HepG2 (cell line): ENCODE measurements at regions not wholly inside any gene's neighbourhood (a gene's known extent, or its start where the extent isn't known, plus 50 kb on each side); places are given as distances from the start of the nearest gene placed in this dataset.

ENCODE experiments used
- ATAC-seq: fragments of 200-7000 bp; cut with Tn5 transposase; 3 replicates; pipeline ENCODE4 v1.9.1; 2020; ENCODE audit warnings: mild to moderate bottlenecking, moderate library complexity
- BruUV-seq: library from RNA; stranded (reverse); fragments of 400-500 nt; replicated peaks from 2 replicates; lab custom pipeline; 2021; lab: Mats Ljungman, UMichigan
- CTCF ChIA-PET: fragments of 300-600 bp; formaldehyde crosslinking; extraction: SDS; loops from one replicate; lab custom pipeline; 2021; ENCODE audit warnings: low total read pairs, inconsistent platforms, low intra/inter-chr PET ratio; lab: Yijun Ruan, JAX
- POLR2A ChIA-PET: fragments of 350-600 bp; sonication (Branson Sonifier 250); formaldehyde crosslinking; loops from one replicate; lab custom pipeline; 2020; ENCODE audit warnings: antibody characterized with exemption, inconsistent platforms; lab: Yijun Ruan, JAX
- DNase-seq: peaks from one replicate; pipeline ENCODE4 v3.0.0-alpha.2; 2015; ENCODE audit warnings: low spot score
- FAIRE-seq: peaks from 3 replicates; lab custom pipeline; 2011; peaks lifted over from hg19 to GRCh38; lab: Jason Lieb, UNC
- H2AFZ ChIP-seq: one replicate; pipeline ENCODE4 v1.6.1; 2011; ENCODE audit warnings: low read length, inconsistent platforms
- H3K27ac ChIP-seq: fragments of 300-600 bp; 3 replicates; pipeline ENCODE4 v1.8.0; 2011; ENCODE audit warnings: mixed run types, mild to moderate bottlenecking, mixed read lengths, low read length, inconsistent platforms; ENCODE audit not compliant: insufficient read depth; ENCODE audit errors: extremely low read length
- H3K27me3 ChIP-seq, 2 experiments: fragments of 200-600 bp in 1 of 2; 2 replicates in 1 of 2; 3 replicates in 1 of 2; pipeline versions ENCODE4 v1.6.0 to v1.8.0; 2011; ENCODE audit warnings: low read length in 2 of 2, mild to moderate bottlenecking in 2 of 2, moderate library complexity in 2 of 2, inconsistent platforms in 1 of 2; ENCODE audit not compliant: insufficient read depth in 2 of 2, control insufficient read depth in 1 of 2
- H3K36me3 ChIP-seq, 2 experiments: fragments of 200-600 bp in 1 of 2; replicated peaks in 1 of 2; 2 replicates in 1 of 2; 3 replicates in 1 of 2; pipeline versions ENCODE4 v1.5.1 to v1.8.0; 2011; ENCODE audit warnings: low read length in 2 of 2, inconsistent platforms in 1 of 2; ENCODE audit not compliant: insufficient read depth in 2 of 2, control insufficient read depth in 1 of 2
- H3K4me1 ChIP-seq: 2 replicates; pipeline ENCODE4 v1.5.1; 2012; ENCODE audit warnings: low read length, inconsistent platforms; ENCODE audit not compliant: insufficient read depth
- H3K4me2 ChIP-seq: 2 replicates; pipeline ENCODE4 v1.6.0; 2011; ENCODE audit warnings: low read depth, low read length, inconsistent platforms
- H3K4me3 ChIP-seq, 3 experiments: fragments of 200-600 bp in 1 of 3; sonication (generic), shearing (Covaris generic) in 1 of 3; replicated peaks in 1 of 3; 2 replicates each; pipeline ENCODE4 v1.5.1; 2011 to 2016; ENCODE audit warnings: low read length in 3 of 3, inconsistent platforms in 2 of 3, low read depth in 2 of 3, mild to moderate bottlenecking in 2 of 3, control low read depth in 1 of 3, mixed read lengths in 1 of 3; ENCODE audit not compliant: insufficient read depth in 1 of 3
- H3K79me2 ChIP-seq: one replicate; pipeline ENCODE4 v1.6.1; 2011; ENCODE audit warnings: low read length, inconsistent platforms; ENCODE audit not compliant: insufficient read depth
- H3K9ac ChIP-seq: 2 replicates; pipeline ENCODE4 v1.6.0; 2011; ENCODE audit warnings: mild to moderate bottlenecking, low read depth, low read length, inconsistent platforms; ENCODE audit not compliant: insufficient read depth
- H3K9me3 ChIP-seq: 2 replicates; pipeline ENCODE4 v1.5.1; 2012; ENCODE audit warnings: mild to moderate bottlenecking, low read length
- H4K20me1 ChIP-seq: 2 replicates; pipeline ENCODE4 v1.6.0; 2011; ENCODE audit warnings: inconsistent platforms, mild to moderate bottlenecking, low read length, moderate library complexity; ENCODE audit not compliant: insufficient read depth
- BORCS8-MEF2B ChIP-seq: sonication (generic); formaldehyde crosslinking; IDR thresholded peaks from 2 replicates; pipeline ENCODE4 v1.8.0; 2022; ENCODE audit warnings: mild to moderate bottlenecking, missing genetic modification reagents
- CBX2 ChIP-seq, 2 experiments: fragments of 200-600 bp in 1 of 2; sonication (generic); formaldehyde crosslinking in 1 of 2; IDR thresholded peaks; 2 replicates each; pipeline versions ENCODE4 v1.7.0 to v1.8.1; 2018 to 2022; ENCODE audit warnings: low read depth in 2 of 2, low read length in 1 of 2, mild to moderate bottlenecking in 1 of 2, missing genetic modification reagents in 1 of 2
- GFI1 ChIP-seq: sonication (generic); formaldehyde crosslinking; IDR thresholded peaks from 2 replicates; pipeline ENCODE4 v1.5.0; 2020; ENCODE audit warnings: missing genetic modification reagents, mild to moderate bottlenecking, borderline replicate concordance
- MXI1 ChIP-seq: IDR thresholded peaks from 3 replicates; pipeline ENCODE4 v1.6.1; 2012; ENCODE audit warnings: low read depth, low read length, inconsistent platforms, borderline replicate concordance
- NCOA2 ChIP-seq: sonication (generic); formaldehyde crosslinking; IDR thresholded peaks from 2 replicates; pipeline ENCODE4 v1.8.0; 2022; ENCODE audit warnings: inconsistent platforms
- NR2F2 ChIP-seq: IDR thresholded peaks from 2 replicates; pipeline ENCODE4 v1.6.1; 2012; ENCODE audit warnings: low read depth, inconsistent platforms, borderline replicate concordance
- RFX1 ChIP-seq: fragments of 450-650 bp; IDR thresholded peaks from 2 replicates; pipeline ENCODE4 v1.6.1; 2017
- SMAD1 ChIP-seq: sonication (generic); formaldehyde crosslinking; IDR thresholded peaks from 2 replicates; pipeline ENCODE4 v1.4.0; 2020; ENCODE audit warnings: missing genetic modification reagents, low read depth, mild to moderate bottlenecking, borderline replicate concordance
- SRF ChIP-seq: IDR thresholded peaks from 2 replicates; pipeline ENCODE4 v1.6.1; 2011; ENCODE audit warnings: mild to moderate bottlenecking, low read depth, low read length, moderate library complexity
- XBP1 ChIP-seq: sonication (generic); formaldehyde crosslinking; IDR thresholded peaks from 2 replicates; pipeline ENCODE4 v1.5.0; 2020; ENCODE audit warnings: missing genetic modification reagents
- ZNF3 ChIP-seq: IDR thresholded peaks from 2 replicates; pipeline ENCODE4 v1.7.0; 2017; ENCODE audit warnings: inconsistent platforms
- ZNF354B ChIP-seq: sonication (generic); formaldehyde crosslinking; IDR thresholded peaks from 2 replicates; pipeline ENCODE4 v1.8.0; 2022; ENCODE audit warnings: mild to moderate bottlenecking, missing genetic modification reagents
- ZNF510 ChIP-seq: sonication (generic); formaldehyde crosslinking; IDR thresholded peaks from 2 replicates; pipeline ENCODE4 v1.4.0; 2020; ENCODE audit warnings: low read depth, mild to moderate bottlenecking, missing genetic modification reagents
- WGBS: methylation state at CpG from one replicate; pipeline ENCODE4 v1.1.6; 2017; ENCODE audit warnings: low lambda C conversion rate; 5-methylcytosine and 5-hydroxymethylcytosine counted together
- in situ Hi-C: cut with HindIII; loops from 2 replicates; pipeline ENCODE4 v1.10.0; 2017; ENCODE audit warnings: low pct_unique_long_range_greater_than_20kb; ENCODE audit not compliant: extremely low pct_ligation_motif_present
- intact Hi-C: fragments of 100-400 bp; cut with micrococcal nuclease; formaldehyde crosslinking; loops from one replicate; pipeline ENCODE4 v1.10.0; 2022; ENCODE audit not compliant: unreplicated experiment
- TF ChIP-seq, protein P1 (sequence below): fragments of 450-650 bp; IDR thresholded peaks from 2 replicates; pipeline ENCODE4 v1.6.1; 2016
- TF ChIP-seq, protein P2 (sequence below): sonication (generic); formaldehyde crosslinking; IDR thresholded peaks from 2 replicates; pipeline ENCODE4 v1.4.0; 2020; ENCODE audit warnings: missing genetic modification reagents, borderline replicate concordance

DNA sequence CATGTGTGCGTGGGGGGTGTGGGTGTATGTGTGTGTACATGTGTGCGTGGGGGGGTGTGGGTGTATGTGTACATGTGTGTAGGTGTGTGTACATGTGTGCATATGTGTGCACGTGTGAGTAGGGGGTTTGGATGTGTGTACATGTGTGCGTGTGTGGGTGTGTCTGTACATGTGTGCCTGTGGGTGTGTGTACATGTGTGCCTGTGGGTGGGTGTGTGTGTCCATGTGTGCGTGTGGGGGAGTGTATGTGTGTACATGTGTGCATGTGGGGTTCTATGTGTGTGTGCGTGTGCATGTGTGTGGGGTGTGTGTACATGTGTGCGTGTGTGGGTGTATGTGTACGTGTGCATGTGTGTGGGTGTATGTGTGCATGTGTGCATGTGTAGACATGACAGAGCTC is 129.1 kb downstream of the C16orf95 start:
- POLR2A ChIA-PET: no interaction called here
- ATAC-seq: no peak
- H3K9me3 ChIP-seq: peaks cover 23% of the 10 kb centered on the region
- no peaks in the 10 kb centered on the region for H3K36me3 ChIP-seq
- CTCF ChIA-PET: no interaction called here
- 79% methylated on average over 8 of the region's 8 CpGs for WGBS
- peaks cover 0 to 10% of the 10 kb centered on the region in 2 experiments; a peak in 2 of 5 replicates for H3K27me3 ChIP-seq
- in situ Hi-C loops: no loop called here
- H3K4me3 ChIP-seq: no peak overlapping the region
- no peak for FAIRE-seq
- H2AFZ ChIP-seq: no peak overlapping the region
- H3K9ac ChIP-seq: no peak overlapping the region
- intact Hi-C loops: no loop called here
- no peaks in the 10 kb centered on the region for H4K20me1 ChIP-seq
- no peaks in the 10 kb centered on the region for H3K4me1 ChIP-seq
- no peak for DNase-seq
- no peak overlapping the region for H3K4me2 ChIP-seq
- H3K79me2 ChIP-seq: no peaks in the 10 kb centered on the region
- H3K27ac ChIP-seq: no peak overlapping the region
- TF ChIP-seq, protein P1, sequence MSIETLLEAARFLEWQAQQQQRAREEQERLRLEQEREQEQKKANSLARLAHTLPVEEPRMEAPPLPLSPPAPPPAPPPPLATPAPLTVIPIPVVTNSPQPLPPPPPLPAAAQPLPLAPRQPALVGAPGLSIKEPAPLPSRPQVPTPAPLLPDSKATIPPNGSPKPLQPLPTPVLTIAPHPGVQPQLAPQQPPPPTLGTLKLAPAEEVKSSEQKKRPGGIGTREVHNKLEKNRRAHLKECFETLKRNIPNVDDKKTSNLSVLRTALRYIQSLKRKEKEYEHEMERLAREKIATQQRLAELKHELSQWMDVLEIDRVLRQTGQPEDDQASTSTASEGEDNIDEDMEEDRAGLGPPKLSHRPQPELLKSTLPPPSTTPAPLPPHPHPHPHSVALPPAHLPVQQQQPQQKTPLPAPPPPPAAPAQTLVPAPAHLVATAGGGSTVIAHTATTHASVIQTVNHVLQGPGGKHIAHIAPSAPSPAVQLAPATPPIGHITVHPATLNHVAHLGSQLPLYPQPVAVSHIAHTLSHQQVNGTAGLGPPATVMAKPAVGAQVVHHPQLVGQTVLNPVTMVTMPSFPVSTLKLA: peak; percentile 99
- no peak for TF ChIP-seq ZNF510 (CRISPR knock-in tag)
- BruUV-seq: no TSS peak

DNA sequence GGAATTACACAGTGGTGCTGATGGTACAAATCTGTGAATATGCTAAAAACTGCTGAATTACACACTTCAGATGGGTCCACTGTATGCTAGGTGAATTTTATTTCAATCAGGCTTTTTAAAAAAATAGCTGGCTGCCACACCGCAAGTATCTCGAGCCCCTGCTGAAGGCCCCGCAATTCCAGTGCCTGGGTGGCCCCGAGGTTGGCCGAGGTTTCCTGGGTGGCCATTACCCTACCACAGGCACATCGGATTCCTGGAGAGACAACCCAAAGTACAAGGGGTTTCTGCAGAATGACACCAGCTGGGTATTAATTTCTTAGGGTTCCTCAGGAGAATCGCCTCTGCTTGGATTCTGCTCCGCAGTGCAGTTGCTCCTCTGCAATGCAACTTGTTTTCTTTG is 127.8 kb downstream of the C16orf95 start:
- ChIA-PET POLR2A (no interaction called here), CTCF (no interaction called here)
- Histone ChIP-seq H3K79me2 (no peaks in the 10 kb centered on the region), H3K4me2 (no peak overlapping the region), H3K4me1 (no peaks in the 10 kb centered on the region), H3K36me3 (no peaks in the 10 kb centered on the region), H3K27me3 (peaks cover 0 to 6% of the 10 kb centered on the region in 2 experiments; a peak in 3 of 5 replicates), H2AFZ (no peak overlapping the region), H3K9me3 (peaks cover 23% of the 10 kb centered on the region), H4K20me1 (no peaks in the 10 kb centered on the region), H3K27ac (no peak overlapping the region), H3K4me3 (no peak overlapping the region), H3K9ac (no peak overlapping the region)
- FAIRE-seq (no peak), DNase-seq (no peak), ATAC-seq (no peak)
- 56% methylated on average over 8 of the region's 8 CpGs for WGBS
- no TSS peak for BruUV-seq
- intact Hi-C loops: no loop called here
- in situ Hi-C loops: no loop called here
- no peak for TF ChIP-seq GFI1 (CRISPR knock-in tag)
- no peak for TF ChIP-seq SRF
- TF ChIP-seq, protein P2, sequence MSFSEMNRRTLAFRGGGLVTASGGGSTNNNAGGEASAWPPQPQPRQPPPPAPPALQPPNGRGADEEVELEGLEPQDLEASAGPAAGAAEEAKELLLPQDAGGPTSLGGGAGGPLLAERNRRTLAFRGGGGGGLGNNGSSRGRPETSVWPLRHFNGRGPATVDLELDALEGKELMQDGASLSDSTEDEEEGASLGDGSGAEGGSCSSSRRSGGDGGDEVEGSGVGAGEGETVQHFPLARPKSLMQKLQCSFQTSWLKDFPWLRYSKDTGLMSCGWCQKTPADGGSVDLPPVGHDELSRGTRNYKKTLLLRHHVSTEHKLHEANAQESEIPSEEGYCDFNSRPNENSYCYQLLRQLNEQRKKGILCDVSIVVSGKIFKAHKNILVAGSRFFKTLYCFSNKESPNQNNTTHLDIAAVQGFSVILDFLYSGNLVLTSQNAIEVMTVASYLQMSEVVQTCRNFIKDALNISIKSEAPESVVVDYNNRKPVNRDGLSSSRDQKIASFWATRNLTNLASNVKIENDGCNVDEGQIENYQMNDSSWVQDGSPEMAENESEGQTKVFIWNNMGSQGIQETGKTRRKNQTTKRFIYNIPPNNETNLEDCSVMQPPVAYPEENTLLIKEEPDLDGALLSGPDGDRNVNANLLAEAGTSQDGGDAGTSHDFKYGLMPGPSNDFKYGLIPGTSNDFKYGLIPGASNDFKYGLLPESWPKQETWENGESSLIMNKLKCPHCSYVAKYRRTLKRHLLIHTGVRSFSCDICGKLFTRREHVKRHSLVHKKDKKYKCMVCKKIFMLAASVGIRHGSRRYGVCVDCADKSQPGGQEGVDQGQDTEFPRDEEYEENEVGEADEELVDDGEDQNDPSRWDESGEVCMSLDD: no peak
- TF ChIP-seq BORCS8-MEF2B: no peak
- no peak for TF ChIP-seq RFX1
- no peak for TF ChIP-seq ZNF354B (CRISPR knock-in tag)
- no peak for TF ChIP-seq XBP1 (CRISPR knock-in tag)
- TF ChIP-seq SMAD1: no peak
- TF ChIP-seq CBX2 (IDR thresholded peaks at IDR 0.05; ENCODE audit: low read depth, low read length): no peak
- TF ChIP-seq CBX2 (CRISPR knock-in tag; IDR thresholded peaks at IDR 0.05; ENCODE audit: low read depth): no peak
- no peak for TF ChIP-seq ZNF3 (CRISPR knock-in tag)
- no peak for TF ChIP-seq NR2F2
- no peak for TF ChIP-seq MXI1
- TF ChIP-seq NCOA2 (CRISPR knock-in tag): no peak
